GM18858 (cell line): ENCODE measurements at regions not wholly inside any gene's neighbourhood (a gene's known extent, or its start where the extent isn't known, plus 50 kb on each side); places are given as distances from the start of the nearest gene placed in this dataset.
"Not testable (repeated sequence)": the region's sequence is repeated elsewhere in the genome, so short reads cannot be mapped to it uniquely, and the experiment has no call there.

ENCODE experiments used
- ATAC-seq: cut with Tn5 transposase; IDR thresholded peaks from one replicate; pipeline ENCODE4 v1.9.1; 2021; ENCODE audit not compliant: unreplicated experiment

DNA sequence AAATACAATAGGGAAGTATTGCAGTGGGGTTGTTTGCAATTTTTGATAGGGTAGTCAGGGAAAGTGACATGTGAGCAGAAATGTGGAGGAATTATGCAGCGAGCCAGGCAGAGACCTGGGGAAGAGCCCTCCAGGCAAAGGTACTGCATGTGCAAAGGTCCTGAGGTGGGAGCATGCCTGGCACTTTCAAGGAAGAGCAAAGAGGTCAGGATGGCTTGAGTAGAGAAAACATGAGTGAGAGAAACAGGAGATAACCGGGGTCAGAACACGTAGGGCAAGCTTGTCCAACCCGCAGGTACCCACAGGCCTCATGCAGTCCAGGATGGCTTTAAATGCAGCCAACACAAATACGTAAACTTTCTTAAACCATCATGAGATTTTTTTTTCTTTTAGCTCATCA lies 71.0 kb downstream of the COQ2 start:
- ATAC-seq: no peak

DNA sequence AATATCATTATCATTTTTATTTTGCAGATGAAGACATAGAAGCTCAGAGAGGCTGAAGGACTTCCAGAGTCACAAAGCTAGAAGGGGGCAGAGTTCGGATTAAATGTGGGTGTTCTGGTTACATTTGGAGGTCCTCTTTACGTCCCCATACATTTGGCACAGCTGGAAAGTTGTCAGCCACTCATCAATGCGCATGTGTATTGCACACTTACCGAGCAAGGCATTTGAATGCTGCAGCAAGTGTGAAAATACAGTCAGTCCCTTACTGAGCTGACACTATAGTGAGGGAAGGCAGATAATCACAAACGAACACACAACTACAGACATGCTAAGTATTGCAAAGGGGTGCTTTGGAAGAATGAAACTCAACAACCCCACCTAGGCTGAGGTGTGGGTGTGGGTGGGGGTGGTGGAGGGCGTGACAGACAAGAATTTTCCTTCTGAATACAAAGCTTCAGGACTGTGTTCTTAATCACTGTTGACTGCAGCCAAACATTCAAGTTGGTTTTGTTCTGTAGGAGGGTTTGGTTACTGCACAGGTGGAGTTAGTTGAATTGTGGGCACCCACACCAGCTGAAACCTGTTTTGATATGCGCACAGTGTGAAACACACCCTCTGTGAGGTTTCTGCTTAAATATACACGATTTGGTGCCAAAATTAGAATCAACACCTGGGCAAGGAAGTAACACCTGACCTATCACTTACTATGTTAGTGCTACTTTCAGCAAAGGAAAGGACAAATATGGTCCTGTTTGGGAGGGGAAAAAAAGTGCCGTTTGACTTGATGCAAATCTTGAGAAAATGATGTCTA lies 72.4 kb downstream of the COQ2 start:
- ATAC-seq: peak; percentile 88

DNA sequence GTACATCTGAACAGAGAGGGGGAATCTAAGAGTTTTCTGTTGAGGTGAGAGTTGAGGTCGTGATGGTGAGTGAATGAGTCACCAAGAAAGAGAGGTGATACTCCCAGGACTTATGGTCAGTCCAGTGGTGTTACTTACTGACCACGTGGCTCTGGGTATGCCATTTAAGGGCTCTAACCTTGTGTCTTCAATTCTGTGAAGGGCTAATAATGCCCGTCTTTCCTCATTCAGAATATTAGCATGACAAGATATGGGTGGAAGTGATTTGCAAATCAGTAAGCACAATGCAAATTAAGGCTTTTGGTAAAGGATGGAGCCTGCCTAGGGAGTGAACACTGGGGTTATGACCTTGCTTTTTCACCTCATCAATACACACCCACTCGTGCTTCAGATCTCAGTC lies 75.2 kb downstream of the COQ2 start:
- no peak for ATAC-seq

DNA sequence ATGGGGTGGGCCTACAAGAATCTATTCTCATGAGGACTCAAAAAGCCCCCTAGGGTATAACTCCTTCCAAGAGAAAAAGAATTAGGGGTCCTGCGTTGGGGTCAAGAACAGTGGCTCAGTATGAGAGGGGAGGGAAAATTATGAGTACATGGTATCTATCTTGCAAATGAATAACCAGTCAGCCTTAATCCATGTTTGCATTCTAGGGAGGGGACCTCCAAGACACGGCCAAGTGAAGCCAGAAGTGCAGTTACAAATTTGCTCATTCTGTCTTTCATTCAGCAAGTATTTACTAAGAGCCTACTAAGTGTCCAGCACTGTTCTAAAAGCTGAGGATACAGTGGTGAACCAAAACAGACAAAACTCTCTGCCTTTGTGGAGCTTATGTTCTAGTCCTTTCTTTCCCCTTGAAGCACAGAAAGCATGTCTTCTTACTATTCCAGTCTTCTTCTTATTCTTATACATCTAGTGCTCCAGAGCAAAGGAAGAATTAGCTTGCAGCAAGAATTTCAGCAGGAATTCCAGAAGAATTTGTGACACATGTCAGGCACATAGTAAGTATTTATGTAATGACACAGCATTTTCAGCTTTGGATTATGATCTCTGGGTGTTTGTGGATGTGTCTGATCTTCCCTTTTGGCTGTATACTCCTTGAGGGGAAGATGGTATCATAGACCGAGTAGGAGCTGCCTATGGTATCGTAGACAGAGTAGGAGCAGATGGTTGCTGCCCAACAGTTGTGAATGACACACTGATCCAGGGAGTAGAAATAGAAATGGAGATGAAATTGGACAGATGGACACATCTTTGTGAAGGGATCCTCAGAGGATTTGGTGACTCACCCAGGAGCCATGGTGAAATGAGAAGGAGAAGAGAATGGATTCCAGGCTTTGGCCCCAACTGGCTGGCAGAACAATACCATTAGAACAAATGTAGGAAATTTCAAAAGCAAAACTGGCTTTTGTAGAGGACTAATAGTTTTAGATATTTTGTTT lies 75.9 kb downstream of the COQ2 start:
- ATAC-seq: no peak

DNA sequence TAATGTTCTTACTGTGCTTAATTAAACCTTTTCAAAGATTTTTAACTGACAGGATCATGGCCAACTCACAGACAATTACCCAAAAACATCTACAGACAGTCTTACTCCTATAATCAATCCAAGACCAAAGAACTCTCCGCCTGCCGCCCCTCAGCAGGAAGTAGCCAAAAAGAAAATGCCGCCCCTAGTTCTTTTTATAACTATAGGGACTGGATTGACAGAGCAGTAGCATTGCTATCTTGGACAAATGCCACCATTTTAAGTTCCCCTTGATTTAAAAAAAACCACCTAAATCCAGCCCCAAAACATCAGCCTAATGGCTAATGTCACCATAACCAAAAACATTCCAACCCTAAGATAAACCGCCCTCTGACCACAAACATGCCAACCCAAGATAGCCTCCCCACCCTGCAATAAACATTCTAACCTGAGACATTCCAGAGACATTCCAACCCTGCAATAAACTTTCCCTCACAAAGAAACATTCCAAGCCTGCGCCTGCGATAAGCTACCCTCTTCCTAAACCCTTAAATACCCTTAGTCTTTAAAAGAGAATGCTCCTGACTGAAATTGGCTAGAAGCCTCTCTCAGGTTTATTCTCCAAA lies 77.0 kb downstream of the COQ2 start:
- ATAC-seq: no peak

DNA sequence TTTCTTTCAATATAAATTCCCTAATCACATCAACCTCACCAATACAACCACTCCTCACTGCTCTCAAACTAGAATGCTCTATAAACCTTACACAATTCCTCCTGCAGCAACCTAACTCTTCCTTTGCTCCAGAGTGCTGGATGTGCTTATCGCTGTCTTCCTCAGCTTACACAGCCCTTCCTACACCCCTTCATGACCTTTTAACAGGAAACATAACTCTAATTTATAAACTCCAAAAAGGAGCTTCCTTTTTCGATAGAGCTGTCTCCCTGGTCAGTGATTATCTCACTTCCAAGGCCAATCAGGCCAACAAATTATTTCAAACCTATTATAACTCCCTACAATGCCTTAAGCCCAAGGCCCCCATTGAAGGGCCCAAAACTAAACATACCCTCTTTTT lies 78.8 kb downstream of the COQ2 start:
- ATAC-seq: no peak

DNA sequence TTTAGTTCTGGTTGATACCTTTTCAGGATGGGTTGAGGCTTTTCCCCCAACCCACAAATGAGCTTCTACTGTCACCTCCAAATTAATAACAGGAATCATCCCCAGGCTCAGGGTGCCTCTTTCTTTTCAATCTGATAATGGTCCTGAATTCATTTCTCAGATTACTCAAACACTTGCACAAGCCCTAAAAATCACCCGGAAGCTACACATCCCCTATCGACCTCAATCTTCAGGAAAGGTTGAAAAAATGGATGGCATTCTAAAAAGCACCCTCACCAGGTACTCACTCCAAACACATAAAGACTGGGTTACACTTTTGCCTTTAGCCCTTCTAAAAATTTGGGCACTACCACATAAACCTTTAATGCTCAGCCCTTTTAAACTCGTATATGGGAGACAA lies 79.9 kb downstream of the COQ2 start:
- no peak for ATAC-seq

DNA sequence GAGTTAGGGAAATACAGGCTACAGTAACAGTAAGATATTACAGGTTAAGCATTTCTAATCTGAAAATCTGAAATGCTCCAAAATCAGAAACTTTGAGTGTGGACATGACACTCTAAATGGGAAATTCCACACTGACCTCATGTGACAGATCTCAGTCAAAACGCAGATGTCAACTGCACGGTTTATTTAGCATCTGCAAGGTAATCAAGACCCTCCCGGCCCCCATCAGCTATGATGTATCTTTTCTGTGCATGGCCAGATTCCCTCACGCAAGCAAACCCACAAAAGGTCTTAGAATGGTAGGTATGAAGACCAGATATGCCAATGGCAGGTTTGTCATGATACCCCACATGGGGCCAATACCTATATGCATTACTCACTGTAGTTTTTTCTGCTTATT lies 82.8 kb downstream of the COQ2 start:
- no peak for ATAC-seq

DNA sequence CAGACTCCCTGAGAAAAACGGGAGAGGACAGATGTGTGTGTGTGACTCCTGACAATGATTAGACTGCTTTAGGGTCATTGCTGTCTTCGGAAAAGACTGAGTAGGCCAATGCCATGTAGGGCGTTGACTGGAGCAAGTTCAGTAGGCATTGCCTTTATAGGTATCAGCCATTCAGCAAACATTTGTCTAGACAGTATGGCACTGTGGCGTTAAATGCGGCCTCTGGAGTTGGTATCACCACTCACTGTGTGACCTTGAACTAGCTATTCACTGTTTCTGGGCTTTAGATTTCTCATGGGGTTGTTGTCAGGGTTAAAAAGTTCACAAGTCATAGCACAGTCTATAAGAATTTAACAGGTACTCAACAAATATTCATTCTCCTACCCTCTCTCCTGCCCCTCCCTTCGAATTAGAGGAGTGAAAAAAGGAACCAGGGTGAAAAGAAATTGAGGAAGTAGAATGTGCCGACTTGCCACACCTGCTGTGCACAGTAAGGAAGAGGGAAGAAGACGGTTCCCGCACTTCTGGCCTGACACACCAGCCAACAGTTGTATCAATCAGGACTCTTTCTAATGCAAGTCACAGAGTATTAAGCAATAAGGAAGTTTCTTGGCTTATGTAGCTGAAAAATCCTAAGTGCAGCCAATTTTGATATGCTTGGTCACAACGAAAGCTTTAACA lies 83.2 kb upstream of the PLAC8 start:
- ATAC-seq: no peak

DNA sequence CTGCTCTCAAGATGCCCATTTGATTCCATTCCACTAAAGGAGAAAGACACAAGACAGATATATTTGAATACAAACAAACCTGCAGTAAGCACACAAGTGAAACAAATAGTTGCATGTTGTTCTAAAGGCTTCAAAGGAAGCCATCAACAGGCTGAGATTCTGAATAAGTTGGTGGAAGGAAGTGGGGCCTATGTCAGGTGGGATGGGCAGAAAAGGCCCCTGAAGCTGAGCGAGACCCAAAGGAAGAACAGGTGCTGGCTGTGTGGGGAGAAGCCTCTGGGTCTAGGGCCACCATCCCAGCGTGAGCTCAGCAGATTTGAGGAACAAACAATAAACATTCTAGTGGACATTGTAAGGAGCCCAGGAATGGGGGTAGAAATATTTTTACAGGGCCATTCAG lies 82.4 kb upstream of the PLAC8 start:
- ATAC-seq: no peak

DNA sequence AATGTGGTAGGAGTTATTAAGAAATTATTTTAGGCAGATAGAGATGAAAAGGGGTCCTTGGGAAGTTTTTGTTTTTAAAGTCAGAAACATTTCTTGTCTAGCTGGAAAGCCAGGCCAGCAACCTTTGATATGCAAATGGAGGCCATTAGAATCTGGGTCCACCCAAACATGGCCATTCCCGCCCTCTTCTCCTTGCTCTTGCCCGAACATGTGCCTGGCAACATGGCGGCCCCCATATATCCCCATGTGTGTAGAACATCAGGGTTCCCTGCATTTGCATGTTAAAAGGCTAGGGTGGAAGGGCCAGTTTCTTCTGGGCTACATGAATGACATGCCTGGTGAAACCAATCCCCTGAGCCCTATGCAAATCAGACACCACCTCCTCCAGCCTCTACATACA lies 80.7 kb upstream of the PLAC8 start:
- ATAC-seq: no peak

DNA sequence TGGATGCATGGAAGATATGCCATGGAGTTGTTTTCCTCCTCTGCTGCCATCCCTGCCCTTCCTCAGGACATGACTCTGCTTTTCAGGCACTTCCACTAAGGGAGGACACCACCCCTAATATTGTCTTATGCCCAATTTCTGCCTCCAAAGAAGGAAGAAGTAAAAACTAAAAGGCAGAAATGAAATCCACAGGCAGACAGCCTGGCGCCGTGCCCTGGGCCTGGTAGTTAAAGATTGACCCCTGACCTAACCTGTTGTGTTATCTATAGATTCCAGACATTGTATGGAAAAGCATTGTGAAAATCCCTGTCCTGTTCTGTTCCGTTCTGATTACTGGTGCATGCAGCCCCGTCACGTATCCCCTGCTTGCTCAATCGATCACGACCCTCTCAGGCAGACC lies 80.1 kb upstream of the PLAC8 start:
- not testable (repeated sequence) for ATAC-seq

DNA sequence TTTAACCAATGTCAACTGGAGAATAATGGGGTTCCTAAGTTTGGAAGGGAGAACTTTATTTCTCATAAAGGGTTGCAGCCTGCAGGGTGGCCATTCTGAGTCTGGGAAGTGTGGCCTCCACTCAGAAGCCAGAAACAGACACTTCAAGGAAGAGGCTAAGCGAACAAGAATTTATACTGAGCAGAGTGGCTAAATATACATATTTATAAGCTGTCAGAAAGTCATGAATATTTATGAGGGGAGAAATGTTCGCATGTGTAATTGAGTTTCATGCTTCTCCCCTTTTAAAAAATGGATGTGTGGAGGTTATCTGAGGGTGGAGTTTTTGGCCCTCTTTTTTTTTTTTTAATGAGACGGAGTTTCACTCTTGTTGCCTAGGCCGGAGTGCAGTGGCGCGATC lies 78.1 kb upstream of the PLAC8 start:
- ATAC-seq: no peak

DNA sequence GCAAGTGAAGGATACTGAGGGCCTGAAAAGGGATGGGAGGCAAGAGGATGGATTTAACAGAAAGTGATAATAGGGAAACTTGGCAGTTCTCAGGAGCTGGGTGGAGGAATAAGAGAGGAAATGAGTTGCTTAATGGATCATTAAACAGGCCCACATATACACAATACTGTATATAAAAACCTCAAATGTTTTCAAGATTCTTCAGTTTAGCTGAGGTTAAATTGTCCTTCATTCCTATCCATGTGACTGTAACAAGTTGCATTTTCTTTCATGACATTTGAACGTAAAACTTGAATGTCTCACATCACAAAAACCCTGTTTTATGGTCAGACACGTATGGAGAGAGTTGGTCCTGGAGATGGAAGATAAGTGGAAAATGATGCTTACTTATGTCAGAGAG lies 76.5 kb upstream of the PLAC8 start:
- ATAC-seq: no peak

DNA sequence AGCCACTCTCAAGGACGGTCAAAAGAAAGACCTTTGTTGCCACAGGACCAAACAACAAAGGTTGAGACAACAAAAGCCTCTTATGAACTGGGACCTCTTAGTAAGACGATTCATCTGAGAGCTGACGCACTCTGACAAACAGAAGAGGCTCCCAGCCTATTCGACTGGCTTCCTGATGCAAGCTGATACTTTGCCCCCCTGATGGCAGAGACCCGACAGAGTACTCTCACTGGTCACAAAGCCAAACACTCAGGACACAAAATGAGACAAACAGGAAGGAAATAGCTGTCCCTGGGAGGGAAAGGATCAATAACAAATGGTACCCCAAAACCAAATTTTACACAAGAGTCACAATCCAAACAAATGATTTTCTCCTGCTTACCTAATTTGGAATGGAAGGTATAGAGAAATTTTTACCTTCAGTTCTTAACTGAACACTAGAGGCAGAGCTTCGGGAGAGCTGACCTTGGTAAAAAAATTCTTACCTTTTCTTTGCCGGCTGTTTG lies 75.2 kb upstream of the PLAC8 start:
- ATAC-seq: no peak

DNA sequence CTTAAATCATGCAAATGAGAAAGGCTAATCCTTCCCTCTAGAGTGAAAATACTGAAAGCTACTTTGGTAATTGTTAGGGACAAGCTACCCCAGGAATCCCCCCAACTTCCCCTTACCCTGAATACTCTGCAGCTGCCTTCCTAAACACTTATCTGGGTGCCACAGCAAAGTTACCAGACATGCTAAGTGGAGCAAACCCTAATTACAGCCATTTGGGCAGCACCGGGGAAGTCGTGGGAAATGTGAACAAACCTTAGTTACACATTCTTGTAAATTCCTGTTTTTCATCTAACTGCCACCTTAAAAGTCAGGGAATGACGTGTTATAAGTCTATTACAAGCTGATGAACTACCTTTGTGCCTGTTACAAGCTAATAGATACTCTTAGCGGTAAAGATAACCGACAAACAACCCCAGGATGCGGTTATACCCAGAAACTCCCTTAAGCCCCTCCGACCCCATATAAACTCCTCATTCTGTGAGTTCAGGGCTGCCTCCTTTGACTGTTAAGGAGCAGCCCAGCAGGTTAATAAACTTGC lies 66.0 kb upstream of the PLAC8 start:
- ATAC-seq: no peak

DNA sequence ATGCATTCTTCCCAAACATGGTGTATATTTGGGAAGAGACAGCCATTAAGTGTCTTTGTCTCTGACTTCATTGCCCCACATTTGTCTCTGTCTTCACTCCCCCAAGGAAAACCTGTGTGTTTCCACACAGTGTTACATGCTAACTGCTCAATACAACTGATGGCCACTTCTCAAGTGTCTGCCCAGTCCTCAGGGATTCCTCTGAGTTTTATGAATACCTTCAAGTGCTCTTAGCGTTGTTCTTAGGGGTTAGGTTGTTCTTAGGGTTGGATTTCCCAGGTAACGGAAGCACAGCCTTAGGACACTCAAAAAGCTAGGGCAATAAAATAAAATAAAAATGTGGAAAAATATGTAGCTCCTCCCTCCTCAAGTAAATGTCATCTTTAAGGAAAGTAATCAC lies 64.7 kb upstream of the PLAC8 start:
- no peak for ATAC-seq

DNA sequence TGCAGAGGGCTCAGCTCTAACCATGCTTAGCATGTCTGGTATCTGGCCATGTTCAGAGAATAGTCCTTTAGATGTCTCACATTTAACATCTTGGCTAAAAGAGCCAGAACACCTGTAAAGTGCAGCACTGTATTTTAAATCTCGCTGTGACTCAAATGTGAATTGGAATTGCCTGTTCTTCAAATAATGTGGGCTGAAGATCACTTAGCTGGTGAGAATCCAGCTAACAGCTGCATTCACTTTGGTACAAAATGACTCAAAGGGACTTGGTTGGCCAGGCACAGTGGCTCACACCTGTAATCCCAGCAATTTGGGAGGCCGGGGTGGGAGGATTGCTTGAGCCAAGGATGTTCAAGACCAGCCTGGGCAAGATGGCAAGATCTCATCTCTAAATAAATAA lies 63.5 kb upstream of the PLAC8 start:
- ATAC-seq: peak; percentile 45

DNA sequence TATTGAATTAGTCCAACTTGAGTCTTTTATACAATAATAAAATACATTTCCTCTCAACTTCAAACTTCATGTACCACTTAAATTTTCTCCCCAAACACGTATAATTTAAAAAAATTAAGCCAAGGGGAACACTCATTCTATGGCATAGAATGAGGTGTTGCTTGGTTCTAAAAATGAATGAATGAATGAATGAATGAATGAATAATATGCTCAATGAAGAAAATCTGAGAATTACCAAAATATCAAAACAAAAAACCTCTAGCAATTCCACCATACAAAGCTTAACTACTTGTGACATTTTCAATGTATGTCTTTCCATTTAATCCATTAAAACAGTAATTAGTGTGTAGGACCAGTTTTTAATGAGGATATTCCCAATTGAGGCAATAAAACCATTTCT lies 62.7 kb upstream of the PLAC8 start:
- no peak for ATAC-seq

DNA sequence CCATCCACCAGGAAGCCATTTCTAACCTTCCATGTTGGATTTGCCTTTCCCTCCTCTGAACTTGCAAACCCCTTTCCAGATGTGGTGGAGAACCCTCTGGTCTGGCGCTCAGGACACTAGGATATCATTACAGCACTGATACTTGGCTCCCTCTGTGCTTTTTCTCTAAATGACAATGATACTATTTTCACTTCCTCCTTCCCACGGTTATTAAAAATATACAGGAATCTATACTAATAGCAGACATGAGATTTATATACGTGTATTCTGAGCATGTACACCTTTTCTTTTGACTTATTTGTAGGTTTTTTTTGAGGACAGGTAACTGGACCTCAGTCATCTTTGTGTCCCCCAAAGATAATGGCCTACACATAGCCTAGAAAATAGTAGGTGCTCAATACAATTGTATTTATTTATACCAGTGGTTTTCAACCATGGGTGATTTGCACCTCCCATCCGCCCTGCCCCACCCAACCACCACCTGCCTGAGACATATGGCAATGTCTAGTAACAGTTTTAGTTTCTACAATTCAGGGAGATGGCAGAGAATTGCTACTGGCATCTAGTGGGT lies 60.4 kb upstream of the PLAC8 start:
- peak; percentile 53 for ATAC-seq
